Suppressor macrophage treated with lipopolysaccharide for 4 hours (primary cell): ENCODE measurements at regions not wholly inside any gene's neighbourhood (a gene's known extent, or its start where the extent isn't known, plus 50 kb on each side); places are given as distances from the start of the nearest gene placed in this dataset.

Source experiments
- DNase-seq: peaks from one replicate; pipeline ENCODE4 v3.0.0-alpha.2; 2020

DNA sequence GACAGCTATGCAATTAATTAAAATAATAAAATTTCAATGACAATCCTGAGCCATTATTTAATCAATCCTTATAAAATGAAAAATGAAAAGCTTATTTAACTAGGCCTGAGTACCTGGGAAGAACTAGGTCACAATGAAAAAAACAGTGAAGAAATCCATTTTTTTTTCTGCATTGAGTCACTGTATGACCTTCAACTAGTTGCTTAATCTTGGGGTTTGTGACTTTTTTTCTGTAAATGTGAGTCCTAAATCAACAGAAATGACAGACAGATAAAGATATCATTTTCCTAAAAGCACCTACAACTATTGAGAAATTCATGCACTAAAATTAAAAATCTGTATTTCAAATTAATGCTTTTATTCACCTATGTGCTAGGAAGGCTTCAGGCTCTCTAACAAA is 96.8 kb downstream of the TMEM26 start:
- peak; percentile 16 for DNase-seq

DNA sequence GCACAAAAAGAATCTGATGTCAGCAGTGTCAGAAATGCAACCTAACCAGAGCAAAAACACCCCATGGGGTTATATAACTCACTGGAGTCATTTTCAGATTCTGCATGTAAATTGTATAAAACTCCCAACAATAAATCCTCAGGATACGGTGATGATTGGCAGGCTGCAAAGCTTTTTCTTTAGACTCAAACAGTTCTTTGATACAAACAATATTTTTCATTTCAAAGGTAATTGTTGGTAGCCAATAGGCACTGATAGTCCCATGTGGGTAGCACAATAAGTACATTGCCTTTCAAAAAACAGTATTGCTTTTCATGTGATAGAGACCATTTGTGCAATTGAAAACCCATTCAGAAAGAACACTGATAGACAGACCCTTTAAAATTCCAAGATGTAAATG is 98.0 kb downstream of the TMEM26 start:
- no peak for DNase-seq

DNA sequence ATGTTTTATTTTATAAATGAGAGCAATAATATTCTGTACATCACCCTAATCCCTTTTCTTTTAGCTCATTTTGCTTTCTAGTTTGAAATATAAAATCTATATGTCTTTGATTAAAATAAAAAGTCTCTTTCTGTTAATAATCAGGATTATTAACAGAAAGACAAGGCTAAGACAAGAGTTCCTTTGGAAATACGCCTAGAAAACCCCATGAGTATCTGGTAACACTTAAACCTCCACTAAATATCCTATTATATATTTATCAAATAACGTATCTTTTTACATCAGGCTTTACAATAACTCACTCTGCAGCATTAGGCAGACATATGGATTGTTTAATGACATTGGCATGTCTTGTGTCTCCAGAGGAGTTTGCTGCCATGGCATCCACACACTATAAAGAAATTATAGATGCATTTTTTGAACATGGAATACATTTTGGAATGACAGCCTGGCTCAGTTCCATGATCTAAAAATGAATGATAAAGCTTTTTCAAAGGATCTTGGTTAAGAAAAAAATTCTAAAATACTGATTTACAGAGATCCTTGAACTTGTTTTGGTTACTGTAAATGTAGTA is 98.7 kb downstream of the TMEM26 start:
- DNase-seq, result no peak

DNA sequence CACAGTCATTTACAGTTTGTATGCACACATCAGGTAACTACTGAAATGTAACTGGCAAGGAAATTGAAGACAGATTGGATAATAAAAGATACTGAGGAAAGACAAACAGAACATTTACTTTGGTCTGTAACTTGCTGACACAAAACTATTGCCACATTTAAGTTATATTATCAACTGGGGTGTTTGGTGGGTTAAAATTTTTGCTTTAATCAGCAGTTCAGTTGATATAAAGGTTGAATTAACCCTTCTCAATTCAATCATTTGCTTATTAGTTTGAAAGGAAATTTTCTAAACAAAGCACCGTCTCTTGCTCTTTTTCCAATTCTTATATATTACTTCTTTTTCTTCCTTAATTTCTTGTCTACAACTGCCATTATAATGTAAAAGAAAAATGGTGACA is 102.4 kb downstream of the TMEM26 start:
- DNase-seq, result no peak

DNA sequence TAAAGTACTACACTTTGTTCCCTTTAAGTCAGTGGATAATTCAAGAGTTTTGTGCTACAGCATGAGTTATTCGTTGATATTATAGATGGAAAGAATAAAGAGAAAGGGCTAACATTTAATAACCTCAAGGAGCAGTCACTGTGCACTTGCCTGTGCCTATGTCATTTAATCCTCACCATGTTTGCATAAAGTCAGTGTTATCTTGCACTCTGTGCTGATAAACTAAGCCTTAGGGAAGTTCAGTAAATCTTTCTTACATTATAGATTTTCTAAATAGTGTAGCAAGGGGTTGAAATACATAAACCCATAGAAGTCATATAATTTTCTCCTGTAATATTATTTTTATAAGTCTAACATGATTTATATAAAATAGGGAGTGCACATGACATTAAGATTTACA is 103.1 kb downstream of the TMEM26 start:
- DNase-seq, result no peak

DNA sequence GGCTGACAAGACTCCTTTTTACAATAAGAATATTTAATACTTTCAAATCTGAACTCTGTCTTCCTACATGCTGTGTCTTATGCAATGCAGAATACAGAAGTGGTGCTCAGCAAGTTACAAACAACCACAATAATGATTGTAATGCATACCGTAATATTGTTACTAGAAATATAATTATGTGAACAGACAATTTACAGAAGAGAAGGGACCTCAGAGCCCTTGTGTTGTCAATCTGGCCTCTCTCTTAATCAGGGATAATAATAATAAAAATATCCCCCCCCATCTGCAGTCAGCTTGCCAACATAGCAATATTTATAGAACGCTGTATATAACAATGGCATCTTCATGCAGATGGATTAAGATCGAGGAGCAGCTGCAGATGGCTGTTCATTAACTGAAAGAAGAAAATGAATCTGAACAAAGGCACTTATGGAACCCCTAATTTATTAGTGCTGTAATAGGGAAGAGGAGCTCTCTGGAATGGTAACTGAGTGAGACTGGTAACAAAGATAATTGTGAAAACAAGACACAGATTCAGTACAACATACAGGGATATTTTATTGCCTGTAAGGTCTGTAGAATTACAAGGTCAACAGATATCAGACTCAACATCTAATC is 106.3 kb downstream of the TMEM26 start:
- DNase-seq, result peak; percentile 4

DNA sequence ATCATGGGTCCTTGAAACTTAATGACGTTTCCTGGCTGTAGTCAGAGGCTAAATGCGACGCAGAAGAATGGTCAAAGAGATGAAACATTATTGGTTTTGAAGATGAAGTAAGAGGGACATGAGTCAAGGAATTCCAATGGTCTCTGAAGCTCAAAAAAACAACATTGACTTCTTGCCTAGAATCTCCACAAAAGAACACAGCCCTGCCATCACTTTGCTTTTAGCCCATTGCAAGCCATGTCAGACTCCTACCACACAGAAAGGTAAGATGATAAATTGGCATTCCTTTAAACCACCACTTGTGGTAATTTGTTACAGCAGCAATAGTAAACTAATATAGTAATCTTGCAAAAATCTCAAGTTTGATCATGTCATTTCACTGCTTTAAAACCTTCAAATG is 109.4 kb downstream of the TMEM26 start:
- no peak for DNase-seq

DNA sequence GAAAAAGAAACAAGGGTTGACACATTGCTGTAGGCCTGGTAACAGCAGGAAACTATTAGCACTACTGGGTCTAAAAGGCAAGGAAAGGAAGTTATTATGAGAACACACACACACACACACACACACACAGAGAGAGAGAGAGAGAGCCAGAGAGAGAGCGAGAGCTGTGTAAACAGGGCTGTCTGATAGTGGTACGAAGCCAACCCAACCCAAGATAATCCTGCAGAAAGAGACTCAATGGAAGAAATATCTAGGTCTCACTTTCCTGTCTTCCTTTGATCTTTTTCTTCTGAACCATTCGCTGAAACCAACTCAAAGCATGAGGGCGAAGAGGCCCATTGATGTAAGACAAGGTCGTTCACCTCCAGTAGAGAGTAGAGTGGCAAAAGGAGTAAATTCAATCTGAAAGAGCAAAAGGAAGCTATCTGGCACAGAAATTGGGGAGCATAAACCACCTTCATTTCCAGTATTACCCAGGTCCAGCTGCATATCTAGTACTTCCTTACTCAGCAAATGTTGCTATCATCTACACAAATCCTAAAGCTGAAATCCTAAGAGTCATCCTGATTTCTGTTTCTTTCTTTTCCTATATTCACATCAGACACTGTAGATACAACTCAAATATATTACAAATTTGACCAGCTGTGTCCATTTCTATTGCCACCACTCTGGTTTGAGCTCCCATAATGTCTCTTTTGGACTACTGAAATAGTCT is 110.2 kb downstream of the TMEM26 start:
- DNase-seq, result no peak

DNA sequence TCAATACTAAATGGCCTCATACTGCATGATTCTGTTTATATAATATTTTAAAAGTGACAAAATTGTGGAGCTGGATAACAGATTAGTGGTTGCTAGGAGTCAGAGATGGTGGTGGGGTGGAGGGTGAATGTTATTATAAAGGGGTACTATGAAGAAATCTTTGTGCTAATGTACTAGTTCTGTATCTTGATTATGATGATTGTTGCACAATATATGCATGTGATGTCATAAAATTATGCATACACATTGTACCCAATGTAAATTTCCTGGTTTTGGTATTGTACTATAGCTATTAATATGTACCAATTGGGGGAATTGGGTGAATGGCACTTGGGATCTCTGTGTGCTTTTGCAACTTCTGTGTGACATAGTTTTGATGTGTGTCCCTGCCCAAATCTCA is 112.2 kb downstream of the TMEM26 start:
- no peak for DNase-seq

DNA sequence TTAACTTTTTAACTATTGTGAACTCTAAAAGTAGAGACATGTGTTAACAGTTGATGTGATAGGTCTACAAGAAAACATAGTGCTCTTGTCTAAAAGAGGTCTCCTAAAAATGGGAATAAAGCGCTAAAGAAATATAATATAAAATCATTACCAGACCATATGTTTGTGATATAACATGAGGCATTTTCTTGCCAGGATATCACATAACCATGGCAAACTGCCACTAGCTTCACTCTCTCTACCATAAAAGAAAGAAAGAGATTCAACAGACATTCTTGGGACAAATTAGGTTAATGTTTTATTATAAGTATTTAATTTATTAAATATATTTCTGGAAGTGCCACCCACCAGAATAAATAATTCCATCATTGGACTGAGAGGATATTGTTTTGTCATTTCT is 115.0 kb downstream of the TMEM26 start:
- DNase-seq, result no peak

DNA sequence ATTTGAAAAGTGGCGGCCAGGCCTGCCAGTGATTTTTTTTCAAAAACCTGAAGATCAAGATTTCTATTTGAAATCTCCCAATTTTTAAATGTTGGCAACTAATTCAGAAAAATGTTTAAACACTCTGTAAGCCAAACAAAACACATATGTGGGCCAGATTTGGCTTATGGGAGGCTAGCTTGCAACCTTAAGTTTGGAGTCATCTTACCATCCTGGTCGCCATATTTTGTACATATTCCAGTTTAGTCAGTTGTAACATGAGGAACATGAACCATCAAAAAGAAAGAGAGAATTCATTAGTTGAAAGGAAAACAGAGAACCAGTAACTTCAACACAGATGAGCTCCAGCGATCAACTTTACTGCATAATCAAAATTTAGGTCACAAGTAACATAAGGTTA is 115.4 kb downstream of the TMEM26 start:
- DNase-seq, result no peak

DNA sequence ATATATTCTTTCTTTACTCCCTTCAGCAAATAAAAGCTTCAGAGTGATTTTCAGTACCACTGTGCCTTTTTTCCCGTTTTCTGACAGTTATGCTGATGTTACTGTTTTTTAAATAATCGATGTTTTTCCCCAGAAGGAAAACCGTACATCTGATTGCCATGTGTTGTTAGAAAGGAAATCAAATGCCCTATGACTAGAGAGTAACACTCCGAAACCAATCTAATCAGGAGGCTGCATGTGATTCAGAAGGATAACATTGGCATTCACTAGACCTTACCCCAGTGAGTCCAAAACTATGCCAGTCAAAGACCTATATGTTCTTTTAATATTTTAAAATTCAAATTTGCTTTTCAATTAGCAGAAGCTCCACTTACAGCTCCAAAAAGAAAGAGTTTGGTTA is 116.3 kb downstream of the TMEM26 start:
- no peak for DNase-seq

DNA sequence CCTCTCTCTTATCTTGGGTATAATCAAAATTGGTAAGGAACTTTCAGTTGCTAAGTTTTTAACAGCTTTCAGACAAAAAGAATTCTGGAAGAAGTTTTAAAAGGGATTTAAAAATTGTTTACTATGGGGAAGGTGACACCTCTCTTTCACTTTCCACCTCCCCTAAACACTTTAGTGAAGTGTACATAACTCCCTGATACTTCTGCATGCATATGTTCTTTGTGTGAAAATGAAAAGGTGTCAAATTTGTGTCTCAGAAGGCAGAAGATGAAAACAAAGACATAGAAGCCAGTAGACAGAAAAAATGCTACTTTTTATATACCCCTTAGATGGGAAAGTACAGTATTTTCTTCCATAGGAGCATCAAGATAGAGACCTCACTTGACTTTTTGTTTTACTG is 117.8 kb downstream of the TMEM26 start:
- DNase-seq, result no peak

DNA sequence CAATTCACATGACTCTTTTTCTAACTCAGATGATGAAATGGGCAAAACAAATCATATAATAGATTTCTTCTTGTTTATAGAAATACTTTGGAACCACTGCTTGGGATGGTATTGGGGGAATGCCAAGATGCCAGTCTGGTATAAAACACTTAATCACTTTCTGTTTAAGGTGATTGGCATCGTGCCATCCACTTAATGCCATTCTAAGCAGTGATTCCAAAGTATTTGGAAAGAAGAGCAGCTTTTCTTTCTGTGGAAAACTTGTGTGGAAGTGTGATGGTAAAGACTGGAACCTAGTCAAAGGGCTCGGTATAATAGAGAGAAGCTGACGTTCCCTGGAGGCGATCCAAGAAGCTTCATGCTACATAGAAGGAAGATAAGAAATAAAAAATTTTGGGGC is 120.6 kb downstream of the TMEM26 start:
- no peak for DNase-seq

DNA sequence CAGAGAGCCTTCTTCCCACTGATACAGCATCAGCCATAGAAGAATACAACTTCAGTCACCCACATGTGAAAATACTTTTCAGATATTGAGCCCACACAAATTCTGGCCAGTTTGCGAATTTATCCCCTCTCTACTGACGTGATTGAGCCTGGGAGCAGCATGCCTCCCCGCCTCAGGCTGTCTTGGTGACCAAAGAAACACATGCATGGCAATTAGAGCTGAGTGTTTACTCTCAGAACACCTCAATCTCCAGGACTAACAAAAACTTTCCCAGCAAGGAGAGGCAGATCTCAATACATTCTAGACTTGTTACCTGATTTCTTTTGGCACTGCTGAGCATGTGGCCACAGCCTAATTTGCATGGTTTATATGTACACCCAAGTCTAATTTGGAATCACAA is 122.5 kb downstream of the TMEM26 start:
- DNase-seq, result no peak

DNA sequence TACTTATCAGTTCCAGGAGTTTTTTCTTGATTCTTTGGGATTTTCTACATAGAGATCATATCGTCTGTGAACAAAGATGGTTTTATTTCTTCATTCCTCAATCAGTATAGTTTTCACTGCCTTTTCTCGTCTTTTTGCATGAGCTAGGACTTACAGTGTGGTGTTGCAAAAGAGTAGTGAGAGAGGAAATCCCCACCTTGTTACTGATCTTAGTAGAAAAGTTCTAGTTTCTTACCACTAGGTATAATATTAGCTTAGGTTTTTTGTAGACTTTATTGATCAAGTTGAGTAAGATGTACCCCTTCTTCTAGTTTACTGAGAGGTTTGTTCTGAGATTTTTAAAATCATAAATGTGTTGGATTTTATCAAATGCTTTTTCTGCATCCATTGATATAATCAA is 123.3 kb downstream of the TMEM26 start:
- DNase-seq, result no peak

DNA sequence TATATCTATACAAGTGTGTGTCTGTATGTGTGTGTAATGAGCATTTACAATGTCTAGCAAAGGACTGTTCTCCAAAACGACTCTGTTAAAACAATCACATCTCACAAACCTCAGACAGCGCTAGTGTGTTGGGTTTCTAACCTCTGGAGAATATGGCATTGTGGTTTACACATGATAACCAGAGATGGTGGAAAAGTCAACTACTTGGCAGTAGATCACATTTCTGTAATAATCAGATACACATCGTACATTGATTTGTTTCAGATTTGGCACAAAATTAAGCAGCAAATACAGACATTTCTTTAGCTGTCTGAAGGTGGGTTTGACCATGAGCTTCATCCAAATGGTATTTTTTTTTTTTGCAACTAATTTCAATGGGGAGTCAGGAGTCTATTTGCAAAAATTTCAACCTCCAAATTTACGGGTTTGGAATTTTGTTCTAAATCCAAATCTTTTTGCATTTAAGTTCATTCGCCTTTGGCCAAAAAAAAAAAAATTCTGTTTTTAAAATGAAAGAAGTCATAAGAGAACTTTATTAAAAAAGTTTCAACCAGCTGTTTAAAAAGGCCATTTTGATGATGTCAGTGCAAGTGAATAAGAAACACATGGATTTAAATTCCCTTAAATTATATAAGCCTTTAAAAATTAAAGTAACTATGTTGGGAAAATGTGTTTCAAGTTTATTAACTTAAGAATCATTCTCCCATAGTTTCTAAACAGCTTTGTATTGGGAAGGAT is 127.8 kb downstream of the TMEM26 start:
- DNase-seq, result no peak

DNA sequence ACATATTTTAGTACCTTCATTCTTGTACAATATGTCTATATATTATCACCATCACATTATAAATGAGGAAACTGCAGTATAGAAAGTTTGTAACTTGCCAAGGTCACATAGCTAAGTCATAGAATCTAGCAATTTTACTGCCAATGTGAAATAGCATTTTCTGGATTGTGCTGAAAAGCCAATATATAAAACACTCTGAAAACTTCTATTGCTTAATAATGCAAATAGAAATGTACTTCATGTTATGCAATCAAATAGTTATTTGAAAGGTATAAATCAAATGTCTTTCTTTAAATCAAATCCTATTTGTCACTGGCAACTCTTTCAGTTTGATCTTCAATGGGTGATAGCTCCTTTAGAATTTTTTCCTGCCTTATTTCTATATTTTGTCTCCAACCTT is 129.5 kb downstream of the TMEM26 start:
- no peak for DNase-seq

DNA sequence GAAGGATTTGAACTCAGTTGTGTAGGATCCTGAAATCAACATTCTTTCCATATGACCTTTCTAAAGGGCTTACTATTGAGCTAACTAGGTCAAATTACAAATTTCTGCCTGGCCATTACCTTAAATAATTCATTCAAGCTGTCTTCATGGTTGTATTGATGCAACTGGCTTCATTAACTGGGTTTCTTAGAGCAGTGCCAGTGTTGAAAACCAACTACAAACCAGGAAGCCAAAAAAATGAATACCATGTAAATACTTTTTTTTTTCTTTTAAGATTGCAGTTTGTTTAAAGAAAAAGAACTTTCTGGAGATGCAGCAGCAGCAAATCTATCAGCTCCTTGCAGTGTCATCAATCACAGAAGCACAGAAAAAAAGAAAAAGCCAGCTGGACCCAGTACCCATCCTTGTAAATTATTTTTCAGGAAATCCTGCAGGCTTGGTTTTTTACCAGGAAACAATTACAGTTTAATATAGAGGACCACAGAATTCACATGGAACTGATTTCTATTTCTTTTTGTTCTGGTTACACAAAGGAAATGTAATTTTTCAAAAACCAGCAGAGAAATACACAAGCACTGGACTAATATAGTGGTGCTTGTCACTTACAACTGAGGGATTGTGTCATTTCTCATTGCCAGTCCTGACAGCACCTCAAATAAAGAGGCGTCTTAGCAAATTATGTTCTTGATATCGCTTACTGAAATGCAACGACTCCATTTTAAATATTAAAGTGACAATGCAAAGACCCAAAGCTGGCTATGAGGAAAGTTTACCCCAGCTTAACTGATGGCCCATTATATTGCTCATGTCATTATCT is 131.9 kb downstream of the TMEM26 start:
- DNase-seq, result no peak

DNA sequence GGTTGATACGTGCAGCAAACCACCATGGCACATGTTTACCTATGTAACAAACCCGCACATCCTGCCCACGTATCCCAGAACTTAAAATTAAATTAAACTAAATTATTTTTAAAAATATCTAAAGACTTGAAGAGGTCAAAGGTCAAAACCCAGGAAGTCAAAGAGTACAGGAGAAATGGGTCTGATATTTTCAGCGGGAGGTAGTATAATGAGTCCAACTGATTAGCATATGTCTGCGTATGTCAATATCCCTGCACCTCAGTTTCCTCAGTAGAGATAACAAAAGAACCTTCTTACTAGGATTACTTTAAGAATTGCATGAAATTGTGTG is 133.0 kb downstream of the TMEM26 start:
- no peak for DNase-seq

DNA sequence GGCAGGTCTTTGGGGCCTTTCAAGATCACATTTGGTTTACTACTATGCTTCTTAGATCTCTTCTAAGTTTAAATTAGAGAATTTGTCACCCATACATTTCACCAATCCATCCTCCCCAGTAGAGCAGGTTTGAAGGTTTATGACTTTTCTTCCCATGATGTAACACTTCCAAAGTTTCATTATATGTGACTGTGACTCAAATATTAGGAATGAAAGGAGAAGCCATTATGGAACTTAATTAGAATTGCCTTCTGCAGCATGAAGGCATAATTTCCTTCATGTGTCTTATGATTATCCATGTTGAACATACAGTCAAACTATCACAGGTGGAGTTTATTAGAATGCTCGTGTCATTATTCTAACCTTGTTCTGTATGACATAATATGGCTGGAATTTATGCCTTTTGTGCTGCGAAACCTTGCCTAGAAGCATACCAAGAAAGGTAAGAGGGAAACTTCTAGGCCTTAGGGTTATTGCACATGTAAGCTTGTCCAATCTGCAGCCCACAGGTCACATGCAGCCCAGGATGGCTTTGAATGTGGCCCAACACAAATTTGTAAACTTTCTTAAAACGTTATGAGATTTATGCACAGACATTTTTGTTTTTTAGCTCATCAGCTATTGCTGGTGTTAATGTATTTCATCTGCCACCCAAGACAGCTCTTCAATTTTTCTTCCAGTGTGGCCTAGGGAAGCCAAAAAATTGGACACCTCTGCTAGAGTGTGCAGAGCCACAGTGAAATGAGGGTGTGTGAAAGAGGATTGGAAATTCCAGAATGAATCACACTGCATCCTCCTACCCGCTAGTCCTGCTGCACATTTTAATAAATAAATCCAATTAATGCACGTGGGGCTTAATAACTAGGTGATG is 133.6 kb downstream of the TMEM26 start:
- DNase-seq, result no peak

DNA sequence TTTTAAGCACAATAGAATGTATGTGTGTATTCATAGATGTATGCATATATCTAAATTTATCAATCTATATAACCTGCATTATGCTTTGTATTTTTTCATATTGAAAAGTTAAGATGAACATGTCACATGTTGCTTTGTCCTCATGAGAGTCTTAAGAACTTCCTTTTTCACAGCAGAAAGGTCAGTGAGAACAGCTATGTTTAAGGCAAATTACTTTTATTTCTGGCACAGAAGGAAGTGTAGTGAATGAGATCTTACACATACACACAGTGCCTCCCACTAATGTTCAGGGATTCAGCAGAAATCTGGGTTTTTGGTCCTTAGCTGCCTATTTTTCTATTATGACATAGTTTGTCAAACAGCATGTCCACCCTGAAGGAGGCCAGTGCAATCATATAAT is 134.8 kb downstream of the TMEM26 start:
- peak; percentile 45 for DNase-seq
